ACC112 (cell line): ENCODE measurements at regions not wholly inside any gene's neighbourhood (a gene's known extent, or its start where the extent isn't known, plus 50 kb on each side); places are given as distances from the start of the nearest gene placed in this dataset.

ENCODE experiments used
- H2AFZ ChIP-seq: fragments of 200-600 bp; sonication (generic); one replicate; pipeline ENCODE4 v1.6.0; 2017; ENCODE audit warnings: antibody characterized with exemption, low read length; ENCODE audit not compliant: unreplicated experiment
- H3K27ac ChIP-seq: fragments of 200-600 bp; sonication (generic); 2 replicates; pipeline ENCODE4 v1.5.1; 2014; ENCODE audit warnings: low read depth, mild to moderate bottlenecking, antibody characterized with exemption, low read length, moderate library complexity
- H3K27me3 ChIP-seq: fragments of 200-600 bp; sonication (generic); 2 replicates; pipeline ENCODE4 v1.6.1; 2014; ENCODE audit warnings: mild to moderate bottlenecking, antibody characterized with exemption, low read length, moderate library complexity, mixed read lengths; ENCODE audit not compliant: insufficient read depth
- H3K36me3 ChIP-seq: fragments of 200-600 bp; sonication (generic); 2 replicates; pipeline ENCODE4 v1.6.1; 2016; ENCODE audit warnings: mild to moderate bottlenecking, antibody characterized with exemption, low read length, moderate library complexity, mixed read lengths; ENCODE audit not compliant: insufficient read depth
- H3K4me1 ChIP-seq: fragments of 200-600 bp; sonication (generic); one replicate; pipeline ENCODE4 v1.6.1; 2016; ENCODE audit warnings: low read length, mixed read lengths; ENCODE audit not compliant: insufficient read depth, unreplicated experiment, control insufficient read depth
- H3K4me3 ChIP-seq: fragments of 200-600 bp; sonication (generic); 2 replicates; pipeline ENCODE4 v1.5.1; 2014; ENCODE audit warnings: mild to moderate bottlenecking, low read depth, low read length
- H3K79me2 ChIP-seq: fragments of 200-600 bp; sonication (generic); one replicate; pipeline ENCODE4 v1.6.0; 2016; ENCODE audit warnings: low read length; ENCODE audit not compliant: control insufficient read depth, unreplicated experiment, insufficient read depth

GRCh38 chr13:84645196-84646012 lies 763.1 kb upstream of the SLITRK1 start:
- Histone ChIP-seq H3K36me3 (no peaks in the 10 kb centered on the region), H2AFZ (peak overlapping the region; percentile 77), H3K27ac (no peak overlapping the region), H3K27me3 (no peaks in the 10 kb centered on the region), H3K4me3 (no peak overlapping the region), H3K79me2 (no peaks in the 10 kb centered on the region), H3K4me1 (peaks cover 9% of the 10 kb centered on the region)

GRCh38 chr13:84641491-84641890 lies 759.2 kb upstream of the SLITRK1 start:
- Histone ChIP-seq H3K4me3 (no peak overlapping the region), H3K27ac (no peak overlapping the region), H3K79me2 (no peaks in the 10 kb centered on the region), H3K4me1 (no peaks in the 10 kb centered on the region), H2AFZ (no peak overlapping the region), H3K27me3 (no peaks in the 10 kb centered on the region), H3K36me3 (no peaks in the 10 kb centered on the region)

- Histone ChIP-seq H3K36me3 (no peaks in the 10 kb centered on the region), H3K27me3 (no peaks in the 10 kb centered on the region), H2AFZ (no peak overlapping the region), H3K27ac (no peak overlapping the region), H3K79me2 (no peaks in the 10 kb centered on the region), H3K4me3 (no peak overlapping the region), H3K4me1 (no peaks in the 10 kb centered on the region)
Measured at GRCh38 chr13:84640691-84641090, 758.4 kb upstream of the SLITRK1 start.

- Histone ChIP-seq H3K4me1 (no peaks in the 10 kb centered on the region), H3K27ac (no peak overlapping the region), H3K36me3 (no peaks in the 10 kb centered on the region), H2AFZ (no peak overlapping the region), H3K4me3 (no peak overlapping the region), H3K27me3 (no peaks in the 10 kb centered on the region), H3K79me2 (no peaks in the 10 kb centered on the region)
Measured at GRCh38 chr13:84630476-84630875, 748.2 kb upstream of the SLITRK1 start.

GRCh38 chr13:84616864-84617263 lies 734.6 kb upstream of the SLITRK1 start:
- Histone ChIP-seq H2AFZ (no peak overlapping the region), H3K27ac (no peak overlapping the region), H3K36me3 (no peaks in the 10 kb centered on the region), H3K79me2 (no peaks in the 10 kb centered on the region), H3K4me3 (no peak overlapping the region), H3K27me3 (no peaks in the 10 kb centered on the region), H3K4me1 (no peaks in the 10 kb centered on the region)

GRCh38 chr13:84609716-84610115 lies 727.4 kb upstream of the SLITRK1 start:
- Histone ChIP-seq H3K4me3 (no peak overlapping the region), H3K27me3 (no peaks in the 10 kb centered on the region), H3K79me2 (no peaks in the 10 kb centered on the region), H3K36me3 (no peaks in the 10 kb centered on the region), H3K4me1 (no peaks in the 10 kb centered on the region), H2AFZ (no peak overlapping the region), H3K27ac (no peak overlapping the region)

GRCh38 chr13:84607261-84608013 lies 725.2 kb upstream of the SLITRK1 start:
- no peaks in the 10 kb centered on the region for H3K36me3 ChIP-seq
- no peaks in the 10 kb centered on the region for H3K27me3 ChIP-seq
- H3K4me1 ChIP-seq: no peaks in the 10 kb centered on the region
- H3K4me3 ChIP-seq: no peak overlapping the region
- no peak overlapping the region for H3K27ac ChIP-seq
- peak overlapping the region; percentile 30 for H2AFZ ChIP-seq
- no peaks in the 10 kb centered on the region for H3K79me2 ChIP-seq

- Histone ChIP-seq H3K79me2 (no peaks in the 10 kb centered on the region), H2AFZ (no peak overlapping the region), H3K36me3 (no peaks in the 10 kb centered on the region), H3K4me3 (no peak overlapping the region), H3K4me1 (no peaks in the 10 kb centered on the region), H3K27me3 (no peaks in the 10 kb centered on the region), H3K27ac (no peak overlapping the region)
Measured at GRCh38 chr13:84606616-84607015, 724.3 kb upstream of the SLITRK1 start.

- no peak overlapping the region for H2AFZ ChIP-seq
- H3K4me3 ChIP-seq: no peak overlapping the region
- H3K36me3 ChIP-seq: no peaks in the 10 kb centered on the region
- no peaks in the 10 kb centered on the region for H3K4me1 ChIP-seq
- no peaks in the 10 kb centered on the region for H3K27me3 ChIP-seq
- H3K79me2 ChIP-seq: no peaks in the 10 kb centered on the region
- no peak overlapping the region for H3K27ac ChIP-seq
Measured at GRCh38 chr13:84605927-84606326, 723.7 kb upstream of the SLITRK1 start.

- no peaks in the 10 kb centered on the region for H3K36me3 ChIP-seq
- no peaks in the 10 kb centered on the region for H3K27me3 ChIP-seq
- no peaks in the 10 kb centered on the region for H3K79me2 ChIP-seq
- H3K4me3 ChIP-seq: no peak overlapping the region
- H3K27ac ChIP-seq: no peak overlapping the region
- no peak overlapping the region for H2AFZ ChIP-seq
- H3K4me1 ChIP-seq: no peaks in the 10 kb centered on the region
Measured at GRCh38 chr13:84591444-84591843, 709.2 kb upstream of the SLITRK1 start.

GRCh38 chr13:84590663-84591062 lies 708.4 kb upstream of the SLITRK1 start:
- no peaks in the 10 kb centered on the region for H3K4me1 ChIP-seq
- no peak overlapping the region for H3K4me3 ChIP-seq
- H3K27ac ChIP-seq: no peak overlapping the region
- no peak overlapping the region for H2AFZ ChIP-seq
- no peaks in the 10 kb centered on the region for H3K36me3 ChIP-seq
- no peaks in the 10 kb centered on the region for H3K79me2 ChIP-seq
- no peaks in the 10 kb centered on the region for H3K27me3 ChIP-seq
